Kidney epithelial cell (primary cell): ENCODE measurements at regions not wholly inside any gene's neighbourhood (a gene's known extent, or its start where the extent isn't known, plus 50 kb on each side); places are given as distances from the start of the nearest gene placed in this dataset.

Source experiments
- DNase-seq: peaks from one replicate; pipeline ENCODE4 v3.0.0-alpha.2; 2010; ENCODE audit warnings: low read depth
- H3K27me3 ChIP-seq: 2 replicates; pipeline ENCODE4 v1.6.0; 2011; ENCODE audit warnings: low read length; ENCODE audit not compliant: control insufficient read depth, insufficient read depth
- H3K36me3 ChIP-seq: 2 replicates; pipeline ENCODE4 v1.5.1; 2011; ENCODE audit warnings: low read length; ENCODE audit not compliant: control insufficient read depth, insufficient read depth
- H3K4me3 ChIP-seq: 2 replicates; pipeline ENCODE4 v1.5.1; 2011; ENCODE audit warnings: low read depth, mild to moderate bottlenecking, control low read depth, low read length
- TF ChIP-seq, protein P1 (sequence below): IDR thresholded peaks from 2 replicates; pipeline ENCODE4 v1.5.1; 2011; ENCODE audit warnings: mild to moderate bottlenecking, moderate library complexity, low read length, control low read depth, inconsistent platforms; ENCODE audit not compliant: insufficient read depth, poor library complexity, severe bottlenecking

DNA sequence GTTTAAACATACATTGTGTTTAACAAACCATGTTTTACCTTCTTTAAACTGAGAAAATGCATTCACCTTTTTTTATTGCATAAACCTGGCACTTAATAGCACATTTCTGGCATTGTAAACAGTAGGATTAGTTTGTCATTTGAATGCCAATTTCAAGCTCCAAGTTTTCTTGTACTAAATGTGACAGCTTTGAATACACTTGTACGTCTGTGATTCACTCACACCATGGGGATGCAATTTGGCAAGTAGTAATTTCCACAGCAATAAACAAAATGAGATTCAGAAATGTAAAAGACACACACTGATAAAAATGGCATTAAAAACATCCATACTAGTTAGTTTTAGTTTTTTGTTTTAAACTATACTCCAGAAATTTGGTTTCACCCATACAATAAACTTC is 598.9 kb downstream of the SI start:
- TF ChIP-seq, protein P1, sequence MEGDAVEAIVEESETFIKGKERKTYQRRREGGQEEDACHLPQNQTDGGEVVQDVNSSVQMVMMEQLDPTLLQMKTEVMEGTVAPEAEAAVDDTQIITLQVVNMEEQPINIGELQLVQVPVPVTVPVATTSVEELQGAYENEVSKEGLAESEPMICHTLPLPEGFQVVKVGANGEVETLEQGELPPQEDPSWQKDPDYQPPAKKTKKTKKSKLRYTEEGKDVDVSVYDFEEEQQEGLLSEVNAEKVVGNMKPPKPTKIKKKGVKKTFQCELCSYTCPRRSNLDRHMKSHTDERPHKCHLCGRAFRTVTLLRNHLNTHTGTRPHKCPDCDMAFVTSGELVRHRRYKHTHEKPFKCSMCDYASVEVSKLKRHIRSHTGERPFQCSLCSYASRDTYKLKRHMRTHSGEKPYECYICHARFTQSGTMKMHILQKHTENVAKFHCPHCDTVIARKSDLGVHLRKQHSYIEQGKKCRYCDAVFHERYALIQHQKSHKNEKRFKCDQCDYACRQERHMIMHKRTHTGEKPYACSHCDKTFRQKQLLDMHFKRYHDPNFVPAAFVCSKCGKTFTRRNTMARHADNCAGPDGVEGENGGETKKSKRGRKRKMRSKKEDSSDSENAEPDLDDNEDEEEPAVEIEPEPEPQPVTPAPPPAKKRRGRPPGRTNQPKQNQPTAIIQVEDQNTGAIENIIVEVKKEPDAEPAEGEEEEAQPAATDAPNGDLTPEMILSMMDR = no peak
- Histone ChIP-seq H3K4me3 (no peak overlapping the region), H3K36me3 (no peaks in the 10 kb centered on the region), H3K27me3 (no peaks in the 10 kb centered on the region)
- no peak for DNase-seq

DNA sequence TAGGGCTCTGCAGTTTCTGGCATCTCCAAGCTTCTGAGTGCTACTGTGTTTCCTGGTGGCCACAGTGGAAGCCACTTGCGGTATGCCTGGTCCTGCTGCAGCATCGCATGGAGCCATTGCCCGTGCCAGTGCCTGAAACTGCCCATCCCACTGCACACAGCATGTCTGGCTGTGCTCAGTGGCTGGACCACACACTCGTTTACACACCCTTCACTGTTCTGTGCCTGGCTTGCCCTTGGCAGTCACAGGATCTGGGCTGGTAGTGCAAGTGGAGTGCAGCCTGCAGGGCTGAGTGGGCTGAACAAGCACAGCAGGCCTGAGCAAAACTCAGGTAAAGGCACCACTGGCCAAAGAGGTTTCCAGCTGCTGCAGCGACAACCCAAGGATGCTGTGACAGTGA is 600.0 kb downstream of the SI start:
- no peak for DNase-seq
- no peaks in the 10 kb centered on the region for H3K27me3 ChIP-seq
- H3K4me3 ChIP-seq = no peak overlapping the region
- TF ChIP-seq, protein P1 = no peak
- no peaks in the 10 kb centered on the region for H3K36me3 ChIP-seq

DNA sequence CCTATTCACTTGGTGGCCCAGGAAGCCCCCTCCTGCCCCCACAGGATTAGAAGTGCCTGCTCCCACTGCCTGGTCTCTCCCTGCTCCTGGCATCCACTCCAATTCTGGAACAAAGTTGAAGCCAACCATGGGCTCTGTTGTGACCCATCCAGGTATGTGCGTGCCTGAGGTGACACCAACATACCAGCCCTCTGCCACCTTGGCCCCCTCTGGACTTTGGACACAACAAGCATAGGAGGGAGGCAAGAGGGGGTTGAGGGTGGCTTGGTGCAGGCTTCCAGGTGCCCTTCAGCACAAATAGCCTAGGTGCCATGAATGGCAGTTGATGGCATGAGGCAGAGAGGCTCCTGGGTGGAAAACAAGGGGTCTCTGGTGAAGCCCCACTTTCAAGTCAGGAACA is 600.9 kb downstream of the SI start:
- DNase-seq = no peak
- no peak overlapping the region for H3K4me3 ChIP-seq
- no peaks in the 10 kb centered on the region for H3K27me3 ChIP-seq
- H3K36me3 ChIP-seq = no peaks in the 10 kb centered on the region
- TF ChIP-seq, protein P1 = no peak

DNA sequence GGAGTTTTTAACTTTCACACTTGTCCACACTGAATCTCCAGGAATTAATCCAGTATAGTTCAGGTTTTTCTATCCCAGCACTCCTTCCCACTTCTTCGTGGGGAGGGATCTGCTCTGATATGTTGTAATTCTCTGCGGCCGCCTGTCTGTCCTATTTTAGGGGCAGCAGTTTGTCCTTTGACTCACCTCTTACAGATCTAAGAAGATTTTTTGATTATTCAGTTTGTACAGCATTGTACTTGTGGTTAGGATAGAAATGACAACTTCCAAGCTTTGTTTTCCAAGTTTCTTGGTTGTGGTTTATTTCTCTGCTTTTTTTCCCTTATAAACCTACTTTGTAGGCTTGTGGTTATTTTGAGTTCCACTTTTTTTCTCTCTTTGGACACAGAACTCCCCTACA is 601.7 kb downstream of the SI start:
- Histone ChIP-seq H3K4me3 (no peak overlapping the region), H3K27me3 (no peaks in the 10 kb centered on the region), H3K36me3 (no peaks in the 10 kb centered on the region)
- TF ChIP-seq, protein P1 = no peak
- no peak for DNase-seq

DNA sequence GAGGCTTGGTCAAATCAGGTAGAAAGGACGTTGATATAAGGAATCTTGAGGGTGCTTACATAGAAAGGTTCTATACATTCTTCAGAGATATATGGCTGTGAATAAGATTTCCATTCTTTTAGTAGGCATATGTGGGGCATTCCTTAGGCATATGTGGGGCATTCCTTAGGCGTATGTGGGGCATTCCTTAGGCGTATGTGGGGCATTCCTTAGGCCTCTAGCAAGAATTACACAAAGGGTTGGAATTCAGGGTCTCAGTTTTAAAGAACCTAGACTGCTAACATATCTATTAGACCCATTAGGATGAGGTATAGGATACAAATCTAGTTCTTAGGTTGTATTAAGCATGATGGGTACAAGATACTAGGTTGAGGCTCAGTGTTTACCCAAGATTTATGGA is 607.8 kb downstream of the SI start:
- no peak for DNase-seq
- no peak overlapping the region for H3K4me3 ChIP-seq
- TF ChIP-seq, protein P1 = no peak
- H3K27me3 ChIP-seq = no peaks in the 10 kb centered on the region
- no peaks in the 10 kb centered on the region for H3K36me3 ChIP-seq

DNA sequence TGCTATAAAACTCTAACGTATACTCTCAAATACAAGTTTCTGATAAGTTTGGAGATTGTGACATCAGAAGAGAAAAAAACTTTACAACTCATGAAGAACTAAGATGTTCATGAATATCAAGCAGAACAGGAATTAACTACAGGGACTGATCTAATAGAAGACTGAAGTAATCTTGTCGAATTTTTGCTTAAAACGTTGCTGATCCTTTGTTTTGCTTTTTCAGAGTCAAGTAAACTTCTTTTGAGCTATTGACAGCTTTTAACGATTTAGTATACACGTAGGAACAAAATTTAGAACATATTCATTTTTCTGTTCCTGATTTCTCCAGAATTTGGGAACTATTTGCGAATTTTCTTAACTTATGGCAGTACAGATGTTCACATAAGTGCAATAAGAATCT is 610.2 kb downstream of the SI start:
- TF ChIP-seq, protein P1 = no peak
- Histone ChIP-seq H3K4me3 (no peak overlapping the region), H3K27me3 (no peaks in the 10 kb centered on the region), H3K36me3 (no peaks in the 10 kb centered on the region)
- DNase-seq = no peak
